ENCODE measurements at regions not wholly inside any gene's neighbourhood (a gene's known extent, or its start where the extent isn't known, plus 50 kb on each side); places are given as distances from the start of the nearest gene placed in this dataset.

GRCh38 chr12:97616946-97617345 is 154.3 kb downstream of the RMST start:
- Histone ChIP-seq H2AFZ (ENCODE audit: low read depth, low read length, severe bottlenecking) (no peak overlapping the region), H4K20me1 (ENCODE audit: low read depth, low read length) (no peaks in the 10 kb centered on the region), H3K4me3 (ENCODE audit: insufficient read depth, low read length, poor library complexity, severe bottlenecking) (no peak overlapping the region), H3K4me2 (ENCODE audit: low read depth, low read length, poor library complexity, severe bottlenecking) (no peak overlapping the region), H3F3A (ENCODE audit: insufficient read depth) (no peaks in the 10 kb centered on the region), H3K27me3 (ENCODE audit: low read length) (no peaks in the 10 kb centered on the region), H3K79me2 (ENCODE audit: insufficient read depth, low read length) (no peaks in the 10 kb centered on the region), H3K9me3 (ENCODE audit: insufficient read depth, low read length) (no peaks in the 10 kb centered on the region), H3K27ac (ENCODE audit: low read depth, low read length) (no peak overlapping the region), H3K9ac (ENCODE audit: low read length) (no peak overlapping the region), H3K9me2 (replicated peaks; ENCODE audit: insufficient read depth, low read length) (no peaks in the 10 kb centered on the region), H3K36me3 (ENCODE audit: low read length) (no peaks in the 10 kb centered on the region)
- no peak for TF ChIP-seq EZH2phosphoT487 (conservative IDR thresholded peaks at IDR 0.05; ENCODE audit: low read length)
- TF ChIP-seq CTCF (IDR thresholded peaks at IDR 0.05; ENCODE audit: insufficient read depth, low read length, poor library complexity, severe bottlenecking), result no peak

- H4K20me1 ChIP-seq (ENCODE audit: low read depth, low read length), result no peaks in the 10 kb centered on the region
- H3K4me2 ChIP-seq (ENCODE audit: low read depth, low read length, poor library complexity, severe bottlenecking), result no peak overlapping the region
- no peak overlapping the region for H3K27ac ChIP-seq (ENCODE audit: low read depth, low read length)
- H3K36me3 ChIP-seq (ENCODE audit: low read length), result no peaks in the 10 kb centered on the region
- H3K9me3 ChIP-seq (ENCODE audit: insufficient read depth, low read length), result no peaks in the 10 kb centered on the region
- no peaks in the 10 kb centered on the region for H3K79me2 ChIP-seq (ENCODE audit: insufficient read depth, low read length)
- H3K4me3 ChIP-seq (ENCODE audit: insufficient read depth, low read length, poor library complexity, severe bottlenecking), result no peak overlapping the region
- no peak overlapping the region for H2AFZ ChIP-seq (ENCODE audit: low read depth, low read length, severe bottlenecking)
- no peaks in the 10 kb centered on the region for H3K27me3 ChIP-seq (ENCODE audit: low read length)
- H3K9ac ChIP-seq (ENCODE audit: low read length), result no peak overlapping the region
- H3F3A ChIP-seq (ENCODE audit: insufficient read depth), result no peaks in the 10 kb centered on the region
- TF ChIP-seq EZH2phosphoT487 (conservative IDR thresholded peaks at IDR 0.05; ENCODE audit: low read length) (no peak), CTCF (IDR thresholded peaks at IDR 0.05; ENCODE audit: insufficient read depth, low read length, poor library complexity, severe bottlenecking) (no peak)
- H3K9me2 ChIP-seq (replicated peaks; ENCODE audit: insufficient read depth, low read length), result no peaks in the 10 kb centered on the region
Observed at GRCh38 chr12:97628962-97629361, 166.4 kb downstream of the RMST start.

GRCh38 chr12:97629382-97629781 is 166.8 kb downstream of the RMST start:
- Histone ChIP-seq H3K79me2 (ENCODE audit: insufficient read depth, low read length) (no peaks in the 10 kb centered on the region), H3K36me3 (ENCODE audit: low read length) (no peaks in the 10 kb centered on the region), H3K9me3 (ENCODE audit: insufficient read depth, low read length) (no peaks in the 10 kb centered on the region), H2AFZ (ENCODE audit: low read depth, low read length, severe bottlenecking) (no peak overlapping the region), H3K9ac (ENCODE audit: low read length) (no peak overlapping the region), H3K9me2 (replicated peaks; ENCODE audit: insufficient read depth, low read length) (no peaks in the 10 kb centered on the region), H3K4me2 (ENCODE audit: low read depth, low read length, poor library complexity, severe bottlenecking) (no peak overlapping the region), H3K27ac (ENCODE audit: low read depth, low read length) (no peak overlapping the region), H3K27me3 (ENCODE audit: low read length) (no peaks in the 10 kb centered on the region), H3K4me3 (ENCODE audit: insufficient read depth, low read length, poor library complexity, severe bottlenecking) (no peak overlapping the region), H4K20me1 (ENCODE audit: low read depth, low read length) (no peaks in the 10 kb centered on the region), H3F3A (ENCODE audit: insufficient read depth) (no peaks in the 10 kb centered on the region)
- no peak for TF ChIP-seq EZH2phosphoT487 (conservative IDR thresholded peaks at IDR 0.05; ENCODE audit: low read length)
- TF ChIP-seq CTCF (IDR thresholded peaks at IDR 0.05; ENCODE audit: insufficient read depth, low read length, poor library complexity, severe bottlenecking), result no peak
